KMS-11 (cell line): ENCODE measurements at regions not wholly inside any gene's neighbourhood (a gene's known extent, or its start where the extent isn't known, plus 50 kb on each side); places are given as distances from the start of the nearest gene placed in this dataset.
"Not testable (repeated sequence)": the region's sequence is repeated elsewhere in the genome, so short reads cannot be mapped to it uniquely, and the experiment has no call there.

Source experiments
- H2AFZ ChIP-seq: fragments of 200-600 bp; sonication (generic); 2 replicates; pipeline ENCODE4 v1.6.1; 2016; ENCODE audit warnings: antibody characterized with exemption, mixed run types, low read depth
- H3K27ac ChIP-seq: fragments of 200-600 bp; sonication (generic); 2 replicates; pipeline ENCODE4 v1.6.1; 2016; ENCODE audit warnings: mild to moderate bottlenecking, mixed run types
- H3K27me3 ChIP-seq: fragments of 200-600 bp; sonication (generic); 2 replicates; pipeline ENCODE4 v1.6.1; 2017; ENCODE audit warnings: mild to moderate bottlenecking, low read depth, mixed run types, moderate library complexity; ENCODE audit not compliant: insufficient read depth
- H3K36me3 ChIP-seq: fragments of 200-600 bp; sonication (generic); 2 replicates; pipeline ENCODE4 v1.6.1; 2017; ENCODE audit warnings: mild to moderate bottlenecking, mixed run types; ENCODE audit not compliant: insufficient read depth
- H3K4me1 ChIP-seq: fragments of 200-600 bp; sonication (generic); 2 replicates; pipeline ENCODE4 v1.6.1; 2016; ENCODE audit warnings: mild to moderate bottlenecking, low read depth, mixed run types; ENCODE audit not compliant: poor library complexity, severe bottlenecking
- H3K4me2 ChIP-seq: fragments of 200-600 bp; sonication (generic); 2 replicates; pipeline ENCODE4 v1.7.0; 2016; ENCODE audit warnings: mild to moderate bottlenecking, mixed run types
- H3K4me3 ChIP-seq: fragments of 200-600 bp; sonication (generic); IDR thresholded peaks from 2 replicates; pipeline ENCODE4 v1.6.1; 2017; ENCODE audit warnings: low read depth, low read length, mixed read lengths; ENCODE audit not compliant: insufficient read depth
- H3K79me2 ChIP-seq: fragments of 200-600 bp; sonication (generic); 2 replicates; pipeline ENCODE4 v1.6.1; 2016; ENCODE audit warnings: low read depth, mixed run types; ENCODE audit not compliant: insufficient read depth
- H3K9ac ChIP-seq: fragments of 200-600 bp; sonication (generic); 2 replicates; pipeline ENCODE4 v1.6.1; 2016; ENCODE audit warnings: mild to moderate bottlenecking, mixed run types
- H4K20me1 ChIP-seq: fragments of 200-600 bp; sonication (generic); 2 replicates; pipeline ENCODE4 v1.6.1; 2016; ENCODE audit warnings: mild to moderate bottlenecking, mixed run types; ENCODE audit not compliant: insufficient read depth
- TF ChIP-seq, protein P1 (sequence below): fragments of 200-600 bp; sonication (generic); conservative IDR thresholded peaks from 2 replicates; pipeline ENCODE4 v1.6.1; 2017; ENCODE audit warnings: low read depth, mild to moderate bottlenecking, antibody characterized with exemption, low read length, moderate library complexity, mixed read lengths

DNA sequence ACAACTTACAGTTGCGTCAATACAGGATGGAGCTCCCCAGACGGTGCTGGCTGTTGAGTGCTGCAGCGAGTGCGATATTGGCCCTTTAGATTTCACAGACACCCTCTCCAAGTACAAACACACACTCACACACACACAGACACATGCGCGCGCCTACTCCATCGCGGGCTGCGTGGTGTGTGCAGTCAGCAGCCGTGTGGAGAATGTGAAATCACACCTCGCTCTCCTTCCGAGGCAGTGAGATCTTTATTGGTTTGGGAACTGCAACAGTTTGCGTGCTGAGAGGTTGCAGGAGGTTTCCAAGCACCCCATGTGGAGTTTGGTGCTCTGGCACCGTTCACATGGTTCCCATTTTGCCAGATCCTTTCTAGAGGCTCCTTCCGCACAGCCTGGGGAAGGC lies 372.2 kb downstream of the RRAGC start:
- Histone ChIP-seq H3K36me3 (no peaks in the 10 kb centered on the region), H3K9ac (no peak overlapping the region), H2AFZ (no peak overlapping the region), H3K79me2 (no peaks in the 10 kb centered on the region), H3K4me2 (no peak overlapping the region), H3K27me3 (no peaks in the 10 kb centered on the region), H3K4me3 (no peak overlapping the region), H3K4me1 (no peaks in the 10 kb centered on the region), H4K20me1 (no peaks in the 10 kb centered on the region), H3K27ac (no peak overlapping the region)
- TF ChIP-seq, protein P1, sequence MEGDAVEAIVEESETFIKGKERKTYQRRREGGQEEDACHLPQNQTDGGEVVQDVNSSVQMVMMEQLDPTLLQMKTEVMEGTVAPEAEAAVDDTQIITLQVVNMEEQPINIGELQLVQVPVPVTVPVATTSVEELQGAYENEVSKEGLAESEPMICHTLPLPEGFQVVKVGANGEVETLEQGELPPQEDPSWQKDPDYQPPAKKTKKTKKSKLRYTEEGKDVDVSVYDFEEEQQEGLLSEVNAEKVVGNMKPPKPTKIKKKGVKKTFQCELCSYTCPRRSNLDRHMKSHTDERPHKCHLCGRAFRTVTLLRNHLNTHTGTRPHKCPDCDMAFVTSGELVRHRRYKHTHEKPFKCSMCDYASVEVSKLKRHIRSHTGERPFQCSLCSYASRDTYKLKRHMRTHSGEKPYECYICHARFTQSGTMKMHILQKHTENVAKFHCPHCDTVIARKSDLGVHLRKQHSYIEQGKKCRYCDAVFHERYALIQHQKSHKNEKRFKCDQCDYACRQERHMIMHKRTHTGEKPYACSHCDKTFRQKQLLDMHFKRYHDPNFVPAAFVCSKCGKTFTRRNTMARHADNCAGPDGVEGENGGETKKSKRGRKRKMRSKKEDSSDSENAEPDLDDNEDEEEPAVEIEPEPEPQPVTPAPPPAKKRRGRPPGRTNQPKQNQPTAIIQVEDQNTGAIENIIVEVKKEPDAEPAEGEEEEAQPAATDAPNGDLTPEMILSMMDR, result no peak

DNA sequence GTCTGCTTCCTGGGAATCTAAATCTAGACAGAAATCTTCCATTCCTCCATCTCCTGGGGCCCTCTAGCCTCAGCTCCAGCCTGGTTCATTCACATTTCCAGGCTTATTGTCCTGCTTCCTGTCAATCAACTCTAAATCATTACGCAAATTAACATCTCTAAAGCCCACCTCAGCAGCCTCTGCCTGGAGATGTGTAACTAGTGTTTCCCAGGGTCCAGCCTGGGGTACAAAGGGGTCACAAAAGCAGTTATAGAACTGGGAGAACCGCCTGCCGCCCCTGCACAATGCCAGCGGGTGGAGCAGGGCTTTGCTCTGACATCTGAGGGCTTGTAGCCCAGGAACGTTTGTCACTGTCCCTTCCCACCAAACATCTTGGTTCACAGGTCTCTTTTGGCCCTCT lies 373.5 kb downstream of the RRAGC start:
- Histone ChIP-seq H3K4me2 (no peak overlapping the region), H3K79me2 (no peaks in the 10 kb centered on the region), H3K27ac (no peak overlapping the region), H3K27me3 (no peaks in the 10 kb centered on the region), H3K4me3 (no peak overlapping the region), H3K9ac (no peak overlapping the region), H3K4me1 (no peaks in the 10 kb centered on the region), H2AFZ (no peak overlapping the region), H4K20me1 (no peaks in the 10 kb centered on the region), H3K36me3 (no peaks in the 10 kb centered on the region)
- TF ChIP-seq, protein P1, result no peak

DNA sequence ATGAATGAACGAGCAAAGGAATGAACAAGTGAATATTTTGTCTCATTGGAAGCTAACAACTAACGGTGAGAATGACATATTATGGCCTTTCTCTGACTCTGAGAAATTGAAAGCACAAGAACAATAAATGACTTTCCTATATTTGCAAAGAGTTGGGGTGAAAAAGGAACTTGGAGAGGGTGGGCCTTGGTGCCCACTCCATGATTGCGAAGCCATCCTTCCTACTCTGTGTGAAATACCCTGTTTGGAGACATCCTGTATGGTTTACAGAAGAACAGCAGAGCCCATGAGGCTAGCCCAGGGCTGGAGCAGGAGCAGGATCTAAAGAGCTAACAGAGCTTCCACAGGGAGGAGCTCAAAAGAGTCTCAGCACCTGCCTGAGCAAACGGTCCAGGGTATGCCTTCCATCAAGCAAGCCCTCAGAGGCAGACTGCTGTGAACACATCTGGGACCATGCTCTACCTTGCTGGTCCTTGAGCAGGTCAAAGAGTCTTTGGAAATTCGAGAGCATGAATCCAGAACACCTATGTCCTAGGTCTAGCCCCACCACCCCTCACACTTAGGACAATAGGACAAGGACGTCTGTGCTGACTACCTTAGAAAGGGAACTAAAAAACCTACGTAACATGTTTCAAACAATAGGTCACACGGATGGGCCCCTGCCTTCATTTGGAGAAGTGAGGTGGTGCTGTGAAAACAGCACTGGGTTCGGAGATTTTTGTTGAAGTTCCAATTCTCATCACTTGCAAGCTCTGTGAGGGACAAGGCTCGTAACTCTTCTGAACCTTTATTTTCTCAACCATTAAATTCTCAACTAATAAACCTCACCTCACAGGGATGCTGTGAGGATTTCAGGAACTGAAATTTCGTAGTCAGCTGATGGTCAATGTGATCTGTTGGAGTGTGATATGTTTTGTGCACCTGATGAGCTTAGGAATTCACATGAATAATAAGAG lies 377.4 kb downstream of the RRAGC start:
- H3K27me3 ChIP-seq, result no peaks in the 10 kb centered on the region

DNA sequence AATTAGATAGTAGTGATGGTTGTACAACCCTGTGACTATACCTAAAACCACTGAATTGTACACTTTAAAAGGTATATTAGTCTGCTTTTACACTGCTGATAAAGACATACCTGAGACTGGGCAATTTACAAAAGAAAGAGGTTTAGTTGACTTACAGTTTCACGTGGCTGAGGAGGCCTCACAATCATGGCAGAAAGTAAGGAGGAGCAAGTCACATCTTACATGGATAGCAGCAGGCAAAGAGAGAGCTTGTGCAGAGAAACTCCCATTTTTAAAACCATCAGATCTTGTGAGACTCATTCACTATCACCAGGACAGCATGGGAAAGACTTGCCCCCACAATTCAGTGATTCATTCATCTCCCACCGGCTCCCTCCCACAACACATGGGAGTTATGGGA lies 379.9 kb downstream of the RRAGC start:
- not testable (repeated sequence) for H4K20me1 ChIP-seq, H3K36me3 ChIP-seq, H3K27ac ChIP-seq, H3K27me3 ChIP-seq, H3K4me1 ChIP-seq, H3K4me3 ChIP-seq, H3K79me2 ChIP-seq, H3K4me2 ChIP-seq, H3K9ac ChIP-seq, H2AFZ ChIP-seq

More for the DNA sequence above, 377.4 kb downstream of the RRAGC start:
- Histone ChIP-seq H3K9ac (no peak overlapping the region), H3K27ac (no peak overlapping the region), H3K4me3 (no peak overlapping the region), H3K36me3 (no peaks in the 10 kb centered on the region), H2AFZ (no peak overlapping the region), H4K20me1 (no peaks in the 10 kb centered on the region), H3K4me1 (no peaks in the 10 kb centered on the region), H3K79me2 (no peaks in the 10 kb centered on the region), H3K4me2 (no peak overlapping the region)
- TF ChIP-seq, protein P1, result no peak

DNA sequence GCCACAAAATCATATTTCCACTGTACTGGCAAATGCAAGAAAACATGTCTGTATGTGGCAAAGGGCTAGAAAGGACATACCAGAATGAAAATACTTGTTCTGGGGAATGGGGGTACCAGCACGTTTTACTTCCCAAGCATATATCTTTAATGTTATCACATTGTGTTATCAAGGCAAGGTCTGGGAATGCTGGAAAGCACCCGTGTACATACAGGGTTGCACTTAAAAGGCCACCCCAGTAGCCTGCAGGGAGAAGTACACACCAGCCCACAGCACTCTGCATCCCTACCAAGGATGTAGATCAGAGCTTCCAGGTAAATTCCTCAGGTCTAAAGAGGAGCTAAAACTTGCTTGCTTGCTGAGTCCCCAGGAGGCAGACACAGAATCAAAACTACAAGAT lies 381.8 kb downstream of the RRAGC start:
- Histone ChIP-seq H3K4me2 (no peak overlapping the region), H3K4me3 (no peak overlapping the region), H2AFZ (no peak overlapping the region), H3K27me3 (no peaks in the 10 kb centered on the region), H3K27ac (no peak overlapping the region), H3K79me2 (no peaks in the 10 kb centered on the region), H3K36me3 (no peaks in the 10 kb centered on the region), H4K20me1 (no peaks in the 10 kb centered on the region), H3K4me1 (no peaks in the 10 kb centered on the region), H3K9ac (no peak overlapping the region)
- TF ChIP-seq, protein P1, result no peak
